ENCODE measurements at regions not wholly inside any gene's neighbourhood (a gene's known extent, or its start where the extent isn't known, plus 50 kb on each side); places are given as distances from the start of the nearest gene placed in this dataset.

DNA sequence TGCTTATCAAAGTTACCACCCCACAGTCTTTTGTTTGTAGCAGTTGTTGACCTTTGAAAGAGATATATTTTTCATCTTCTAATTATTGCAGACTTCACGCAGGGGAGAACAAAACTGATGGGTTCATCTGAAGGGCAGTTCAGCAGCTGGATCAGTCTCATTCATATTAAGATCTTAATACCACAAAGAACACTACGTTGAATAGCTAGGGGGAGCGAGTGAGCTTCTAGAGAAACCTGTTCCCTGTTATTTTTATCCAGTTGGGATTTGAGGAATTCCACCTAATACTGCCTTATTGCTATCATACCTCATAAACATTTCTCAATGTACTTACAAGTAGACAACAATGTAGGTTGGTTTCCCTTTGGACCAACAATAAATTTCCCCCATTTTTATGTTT, 306.1 kb upstream of the KIF2B start:
- TF ChIP-seq CTCF (IDR thresholded peaks at IDR 0.05; ENCODE audit: low read depth, low read length, poor library complexity, severe bottlenecking), result no peak
- TF ChIP-seq EZH2phosphoT487 (IDR thresholded peaks at IDR 0.05; ENCODE audit: borderline replicate concordance, low read length), result no peak
- Histone ChIP-seq H3K9me2 (replicated peaks; ENCODE audit: control insufficient read depth, low read length) (no peaks in the 10 kb centered on the region), H3K4me1 (ENCODE audit: control insufficient read depth, low read length) (no peaks in the 10 kb centered on the region), H3K4me3 (ENCODE audit: low read length) (no peak overlapping the region), H3K4me2 (ENCODE audit: low read length) (no peak overlapping the region), H3K36me3 (ENCODE audit: control insufficient read depth, low read length) (no peaks in the 10 kb centered on the region), H3K79me2 (ENCODE audit: control insufficient read depth, low read length) (no peaks in the 10 kb centered on the region), H3K27ac (ENCODE audit: low read depth, low read length) (no peak overlapping the region), H4K20me1 (ENCODE audit: control insufficient read depth, insufficient read depth, low read depth, low read length) (no peaks in the 10 kb centered on the region), H3K9me3 (ENCODE audit: control insufficient read depth, insufficient read depth, low read length) (no peaks in the 10 kb centered on the region), H3K27me3 (ENCODE audit: control insufficient read depth, low read length) (no peaks in the 10 kb centered on the region), H3F3A (ENCODE audit: control insufficient read depth, insufficient read depth) (no peaks in the 10 kb centered on the region)

GRCh38 chr17:53499277-53499676, 323.4 kb upstream of the KIF2B start:
- Histone ChIP-seq H3K4me1 (ENCODE audit: control insufficient read depth, low read length) (no peaks in the 10 kb centered on the region), H3K9me2 (replicated peaks; ENCODE audit: control insufficient read depth, low read length) (no peaks in the 10 kb centered on the region), H3K4me3 (ENCODE audit: low read length) (no peak overlapping the region), H3K9me3 (ENCODE audit: control insufficient read depth, insufficient read depth, low read length) (no peaks in the 10 kb centered on the region), H3K27me3 (ENCODE audit: control insufficient read depth, low read length) (no peaks in the 10 kb centered on the region), H4K20me1 (ENCODE audit: control insufficient read depth, insufficient read depth, low read depth, low read length) (no peaks in the 10 kb centered on the region), H3F3A (ENCODE audit: control insufficient read depth, insufficient read depth) (no peaks in the 10 kb centered on the region), H3K79me2 (ENCODE audit: control insufficient read depth, low read length) (no peaks in the 10 kb centered on the region), H3K36me3 (ENCODE audit: control insufficient read depth, low read length) (no peaks in the 10 kb centered on the region), H3K4me2 (ENCODE audit: low read length) (no peak overlapping the region), H3K27ac (ENCODE audit: low read depth, low read length) (no peak overlapping the region)
- TF ChIP-seq EZH2phosphoT487 (IDR thresholded peaks at IDR 0.05; ENCODE audit: borderline replicate concordance, low read length) (no peak), CTCF (IDR thresholded peaks at IDR 0.05; ENCODE audit: low read depth, low read length, poor library complexity, severe bottlenecking) (no peak)

DNA sequence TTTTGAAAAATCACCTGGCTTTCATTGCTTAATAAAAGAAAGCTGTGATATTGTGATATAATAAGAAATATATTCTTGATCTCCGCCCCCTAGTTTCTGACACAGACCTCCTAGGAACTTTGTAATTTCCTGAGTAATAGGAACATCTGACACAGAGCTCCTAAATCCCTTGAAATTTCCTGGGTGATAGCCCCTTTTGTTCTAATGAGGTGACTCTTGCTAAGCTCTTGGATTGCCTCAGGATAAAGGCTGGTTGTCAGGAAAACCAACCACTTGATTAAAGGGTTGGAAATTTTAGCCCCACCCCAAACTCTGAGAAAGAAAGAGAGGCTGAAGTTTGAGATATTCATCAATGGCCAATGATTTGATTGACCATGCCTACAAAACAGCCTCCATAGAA, 326.4 kb upstream of the KIF2B start:
- H3K4me1 ChIP-seq (ENCODE audit: control insufficient read depth, low read length), result no peaks in the 10 kb centered on the region
- no peak for TF ChIP-seq EZH2phosphoT487 (IDR thresholded peaks at IDR 0.05; ENCODE audit: borderline replicate concordance, low read length)

DNA sequence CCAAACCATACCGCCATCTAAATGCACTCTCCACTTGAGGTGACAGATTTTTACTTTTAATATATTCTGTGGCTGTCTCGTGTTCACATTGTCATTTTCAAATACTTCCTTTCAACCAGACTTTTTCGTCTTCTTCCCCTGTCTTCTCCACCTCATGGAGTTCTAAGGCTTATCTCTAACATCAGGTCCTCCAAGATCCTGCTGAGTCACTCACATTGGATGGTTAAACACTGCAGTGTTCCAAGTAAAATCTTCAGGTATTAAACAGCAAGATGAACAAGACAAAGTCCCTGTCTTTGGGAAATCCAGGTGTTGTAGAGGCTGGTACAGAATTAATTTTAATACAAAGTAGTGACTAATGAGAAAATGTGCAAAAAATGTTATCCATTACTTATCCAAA, 330.2 kb upstream of the KIF2B start:
- no peak overlapping the region for H3K27ac ChIP-seq (ENCODE audit: low read depth, low read length)
- no peaks in the 10 kb centered on the region for H3K79me2 ChIP-seq (ENCODE audit: control insufficient read depth, low read length)
- no peaks in the 10 kb centered on the region for H3K27me3 ChIP-seq (ENCODE audit: control insufficient read depth, low read length)
- H3K9me3 ChIP-seq (ENCODE audit: control insufficient read depth, insufficient read depth, low read length), result no peaks in the 10 kb centered on the region
- H3K4me3 ChIP-seq (ENCODE audit: low read length), result no peak overlapping the region
- no peak for TF ChIP-seq EZH2phosphoT487 (IDR thresholded peaks at IDR 0.05; ENCODE audit: borderline replicate concordance, low read length)
- no peak for TF ChIP-seq CTCF (IDR thresholded peaks at IDR 0.05; ENCODE audit: low read depth, low read length, poor library complexity, severe bottlenecking)
- H3K9me2 ChIP-seq (replicated peaks; ENCODE audit: control insufficient read depth, low read length), result no peaks in the 10 kb centered on the region
- H3K4me2 ChIP-seq (ENCODE audit: low read length), result no peak overlapping the region
- no peaks in the 10 kb centered on the region for H3K36me3 ChIP-seq (ENCODE audit: control insufficient read depth, low read length)
- H4K20me1 ChIP-seq (ENCODE audit: control insufficient read depth, insufficient read depth, low read depth, low read length), result no peaks in the 10 kb centered on the region
- H3F3A ChIP-seq (ENCODE audit: control insufficient read depth, insufficient read depth), result no peaks in the 10 kb centered on the region
- no peaks in the 10 kb centered on the region for H3K4me1 ChIP-seq (ENCODE audit: control insufficient read depth, low read length)

More for the DNA sequence above, 326.4 kb upstream of the KIF2B start:
- H3K4me2 ChIP-seq (ENCODE audit: low read length), result no peak overlapping the region
- no peaks in the 10 kb centered on the region for H3F3A ChIP-seq (ENCODE audit: control insufficient read depth, insufficient read depth)
- no peaks in the 10 kb centered on the region for H3K9me2 ChIP-seq (replicated peaks; ENCODE audit: control insufficient read depth, low read length)
- H3K9me3 ChIP-seq (ENCODE audit: control insufficient read depth, insufficient read depth, low read length), result no peaks in the 10 kb centered on the region
- H3K27ac ChIP-seq (ENCODE audit: low read depth, low read length), result no peak overlapping the region
- no peaks in the 10 kb centered on the region for H3K36me3 ChIP-seq (ENCODE audit: control insufficient read depth, low read length)
- H4K20me1 ChIP-seq (ENCODE audit: control insufficient read depth, insufficient read depth, low read depth, low read length), result no peaks in the 10 kb centered on the region
- no peaks in the 10 kb centered on the region for H3K27me3 ChIP-seq (ENCODE audit: control insufficient read depth, low read length)
- no peak overlapping the region for H3K4me3 ChIP-seq (ENCODE audit: low read length)
- H3K79me2 ChIP-seq (ENCODE audit: control insufficient read depth, low read length), result no peaks in the 10 kb centered on the region
